HAP-1 (cell line): ENCODE measurements at regions not wholly inside any gene's neighbourhood (a gene's known extent, or its start where the extent isn't known, plus 50 kb on each side); places are given as distances from the start of the nearest gene placed in this dataset.

Experiments
- DNase-seq, 2 experiments: peaks; one replicate each; pipeline ENCODE4 v3.0.0-alpha.2; 2016 to 2020; ENCODE audit warnings: low spot score in 2 of 2
- H3K27me3 ChIP-seq: fragments of 250-450 bp; sonication (Bioruptor Pico); 2 replicates; pipeline ENCODE4 v1.5.1; 2020; ENCODE audit warnings: low read depth, mild to moderate bottlenecking, moderate library complexity
- H3K36me3 ChIP-seq: fragments of 250-450 bp; sonication (Bioruptor Pico); replicated peaks from 2 replicates; pipeline ENCODE4 v1.5.1; 2020; ENCODE audit warnings: mild to moderate bottlenecking
- H3K4me1 ChIP-seq: fragments of 250-450 bp; sonication (Bioruptor Pico); 2 replicates; pipeline ENCODE4 v1.5.1; 2020; ENCODE audit warnings: mild to moderate bottlenecking
- H3K4me3 ChIP-seq: fragments of 250-450 bp; sonication (Bioruptor Pico); 2 replicates; pipeline ENCODE4 v1.5.1; 2020; ENCODE audit warnings: mild to moderate bottlenecking, moderate library complexity
- H3K9me3 ChIP-seq: fragments of 250-450 bp; sonication (Bioruptor Pico); 2 replicates; pipeline ENCODE4 v1.5.1; 2020; ENCODE audit warnings: mild to moderate bottlenecking, moderate library complexity
- in situ Hi-C: fragments of 300-500 bp; cut with MboI; formaldehyde crosslinking; loops from 3 replicates; pipeline ENCODE4 v1.14.3; 2020; ENCODE audit warnings: low sequenced_read_pairs, inconsistent platforms, mixed read lengths

GRCh38 chr6:19454721-19455392 lies 382.3 kb upstream of the ID4 start:
- H3K27me3 ChIP-seq: no peaks in the 10 kb centered on the region
- no peak overlapping the region for H3K4me3 ChIP-seq
- no peaks in the 10 kb centered on the region for H3K4me1 ChIP-seq
- no peaks in the 10 kb centered on the region for H3K36me3 ChIP-seq
- in situ Hi-C loops: no loop called here
- no peaks in the 10 kb centered on the region for H3K9me3 ChIP-seq
- no peak for DNase-seq

GRCh38 chr6:19463250-19463649 lies 373.9 kb upstream of the ID4 start:
- in situ Hi-C loops: no loop called here
- no peaks in the 10 kb centered on the region for H3K27me3 ChIP-seq
- H3K4me1 ChIP-seq: no peaks in the 10 kb centered on the region
- no peak for DNase-seq
- H3K36me3 ChIP-seq: no peaks in the 10 kb centered on the region
- H3K4me3 ChIP-seq: no peak overlapping the region
- H3K9me3 ChIP-seq: no peaks in the 10 kb centered on the region

DNA sequence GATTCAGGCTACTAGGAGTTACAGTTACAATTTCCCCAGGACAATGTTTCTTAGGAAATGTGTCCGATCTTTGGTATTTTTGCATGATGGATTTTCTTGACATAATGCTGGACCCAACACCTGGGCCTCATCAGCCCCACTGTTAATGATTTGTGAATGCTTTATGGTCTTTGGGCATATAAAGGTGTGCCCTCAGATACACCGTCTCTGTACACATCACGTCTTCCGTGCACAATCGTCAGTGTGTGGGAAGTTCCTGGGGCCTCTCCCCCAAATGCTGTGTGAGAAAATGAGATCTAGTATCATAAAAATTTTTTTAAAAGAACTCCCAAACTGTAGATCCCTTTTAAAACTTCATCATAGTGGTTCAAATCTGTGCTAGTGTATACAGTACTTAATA lies 373.2 kb upstream of the ID4 start:
- in situ Hi-C loops: no loop called here
- DNase-seq: no peak

GRCh38 chr6:19465256-19465655 lies 371.9 kb upstream of the ID4 start:
- Histone ChIP-seq H3K36me3 (no peaks in the 10 kb centered on the region), H3K4me3 (no peak overlapping the region), H3K9me3 (no peaks in the 10 kb centered on the region), H3K4me1 (no peaks in the 10 kb centered on the region), H3K27me3 (no peaks in the 10 kb centered on the region)
- in situ Hi-C loops: no loop called here
- no peak for DNase-seq

More for the DNA sequence above, 373.2 kb upstream of the ID4 start:
- no peak overlapping the region for H3K4me3 ChIP-seq
- H3K4me1 ChIP-seq: no peaks in the 10 kb centered on the region
- no peaks in the 10 kb centered on the region for H3K36me3 ChIP-seq
- no peaks in the 10 kb centered on the region for H3K27me3 ChIP-seq
- no peaks in the 10 kb centered on the region for H3K9me3 ChIP-seq

DNA sequence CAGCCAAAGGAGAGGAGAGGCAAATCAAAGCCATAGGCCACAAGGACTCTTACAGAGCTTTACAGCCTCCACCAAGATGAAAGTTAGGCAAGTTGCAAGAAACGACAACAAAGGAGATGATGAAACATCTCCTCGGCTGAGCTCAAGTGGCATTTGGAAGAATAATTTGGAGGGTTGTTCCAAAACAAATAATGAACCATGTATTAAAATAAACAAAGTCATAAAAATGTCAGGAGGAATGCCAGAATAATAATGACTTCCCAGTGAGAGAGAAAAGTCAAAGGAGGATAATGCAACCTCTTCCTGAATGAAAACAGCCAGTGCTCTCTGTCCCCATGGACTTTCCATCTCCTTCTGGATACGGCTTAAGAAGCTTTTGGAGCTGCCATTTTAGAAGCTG lies 371.4 kb upstream of the ID4 start:
- H3K9me3 ChIP-seq: no peaks in the 10 kb centered on the region
- DNase-seq: no peak
- H3K4me3 ChIP-seq: no peak overlapping the region
- no peaks in the 10 kb centered on the region for H3K27me3 ChIP-seq
- no peaks in the 10 kb centered on the region for H3K36me3 ChIP-seq
- in situ Hi-C loops: no loop called here
- H3K4me1 ChIP-seq: no peaks in the 10 kb centered on the region

GRCh38 chr6:19470333-19470732 lies 366.8 kb upstream of the ID4 start:
- Histone ChIP-seq H3K4me3 (no peak overlapping the region), H3K36me3 (no peaks in the 10 kb centered on the region), H3K9me3 (no peaks in the 10 kb centered on the region), H3K27me3 (no peaks in the 10 kb centered on the region), H3K4me1 (no peaks in the 10 kb centered on the region)
- in situ Hi-C loops: no loop called here
- no peak for DNase-seq

GRCh38 chr6:19472153-19472552 lies 365.0 kb upstream of the ID4 start:
- in situ Hi-C loops: no loop called here
- no peak for DNase-seq

GRCh38 chr6:19472850-19473249 lies 364.3 kb upstream of the ID4 start:
- Histone ChIP-seq H3K4me1 (no peaks in the 10 kb centered on the region), H3K36me3 (no peaks in the 10 kb centered on the region), H3K9me3 (no peaks in the 10 kb centered on the region), H3K27me3 (no peaks in the 10 kb centered on the region), H3K4me3 (no peak overlapping the region)
- in situ Hi-C loops: no loop called here
- peak in 1 of 2 experiments; percentile 15 for DNase-seq

More at GRCh38 chr6:19472153-19472552, 365.0 kb upstream of the ID4 start:
- H3K36me3 ChIP-seq: no peaks in the 10 kb centered on the region
- no peaks in the 10 kb centered on the region for H3K4me1 ChIP-seq
- no peaks in the 10 kb centered on the region for H3K9me3 ChIP-seq
- H3K4me3 ChIP-seq: no peak overlapping the region
- H3K27me3 ChIP-seq: no peaks in the 10 kb centered on the region

DNA sequence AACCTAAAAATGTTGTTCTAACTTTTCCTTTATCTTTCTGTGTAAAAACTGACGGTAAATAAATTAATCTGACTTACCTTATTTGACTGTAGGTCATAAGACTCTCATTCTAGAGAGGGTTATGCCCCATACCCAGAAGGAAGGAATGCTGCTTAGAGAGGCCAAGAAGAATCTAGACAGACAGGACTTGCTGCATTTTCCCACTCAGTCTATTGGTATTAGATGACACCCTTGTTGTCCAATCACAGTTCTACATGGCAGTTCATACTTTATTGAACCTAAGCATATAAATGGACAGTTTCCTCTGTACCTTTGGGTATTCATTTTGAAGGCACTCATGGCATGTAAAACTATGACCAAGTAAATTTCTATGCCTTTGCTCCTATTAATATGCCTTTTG lies 359.6 kb upstream of the ID4 start:
- Histone ChIP-seq H3K9me3 (no peaks in the 10 kb centered on the region), H3K4me3 (no peak overlapping the region), H3K27me3 (no peaks in the 10 kb centered on the region), H3K4me1 (no peaks in the 10 kb centered on the region), H3K36me3 (no peaks in the 10 kb centered on the region)
- in situ Hi-C loops: no loop called here
- DNase-seq: no peak

DNA sequence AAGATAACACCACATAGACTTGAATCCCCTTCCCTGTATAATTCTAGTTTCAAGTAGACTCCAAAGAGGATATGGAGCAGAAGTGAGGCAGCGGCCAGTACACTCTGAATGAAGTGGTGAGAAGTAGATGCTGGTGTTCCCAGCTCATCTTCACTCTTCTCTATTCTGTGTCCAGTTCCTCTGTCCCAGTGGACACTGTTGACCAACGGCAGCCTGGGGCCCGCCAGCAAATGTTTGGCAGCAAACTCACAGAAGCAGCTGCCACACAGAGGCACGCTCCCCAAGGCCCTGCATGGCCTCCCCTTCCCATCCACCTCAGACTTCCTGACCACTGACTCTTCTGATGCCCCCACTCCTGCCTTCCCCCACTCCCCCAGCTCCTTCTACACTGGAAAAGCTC lies 358.9 kb upstream of the ID4 start:
- in situ Hi-C loops: no loop called here
- DNase-seq: no peak
- no peaks in the 10 kb centered on the region for H3K27me3 ChIP-seq
- H3K9me3 ChIP-seq: no peaks in the 10 kb centered on the region
- H3K36me3 ChIP-seq: no peaks in the 10 kb centered on the region
- no peaks in the 10 kb centered on the region for H3K4me1 ChIP-seq
- H3K4me3 ChIP-seq: no peak overlapping the region

- H3K9me3 ChIP-seq: no peaks in the 10 kb centered on the region
- H3K4me1 ChIP-seq: no peaks in the 10 kb centered on the region
- DNase-seq: no peak
- in situ Hi-C loops: no loop called here
- H3K4me3 ChIP-seq: no peak overlapping the region
- H3K36me3 ChIP-seq: no peaks in the 10 kb centered on the region
- no peaks in the 10 kb centered on the region for H3K27me3 ChIP-seq
Measured at GRCh38 chr6:19478992-19479391, 358.2 kb upstream of the ID4 start.

GRCh38 chr6:19479551-19479950 lies 357.6 kb upstream of the ID4 start:
- H3K27me3 ChIP-seq: no peaks in the 10 kb centered on the region
- no peaks in the 10 kb centered on the region for H3K9me3 ChIP-seq
- DNase-seq: no peak
- no peaks in the 10 kb centered on the region for H3K36me3 ChIP-seq
- in situ Hi-C loops: no loop called here
- H3K4me1 ChIP-seq: no peaks in the 10 kb centered on the region
- H3K4me3 ChIP-seq: no peak overlapping the region

DNA sequence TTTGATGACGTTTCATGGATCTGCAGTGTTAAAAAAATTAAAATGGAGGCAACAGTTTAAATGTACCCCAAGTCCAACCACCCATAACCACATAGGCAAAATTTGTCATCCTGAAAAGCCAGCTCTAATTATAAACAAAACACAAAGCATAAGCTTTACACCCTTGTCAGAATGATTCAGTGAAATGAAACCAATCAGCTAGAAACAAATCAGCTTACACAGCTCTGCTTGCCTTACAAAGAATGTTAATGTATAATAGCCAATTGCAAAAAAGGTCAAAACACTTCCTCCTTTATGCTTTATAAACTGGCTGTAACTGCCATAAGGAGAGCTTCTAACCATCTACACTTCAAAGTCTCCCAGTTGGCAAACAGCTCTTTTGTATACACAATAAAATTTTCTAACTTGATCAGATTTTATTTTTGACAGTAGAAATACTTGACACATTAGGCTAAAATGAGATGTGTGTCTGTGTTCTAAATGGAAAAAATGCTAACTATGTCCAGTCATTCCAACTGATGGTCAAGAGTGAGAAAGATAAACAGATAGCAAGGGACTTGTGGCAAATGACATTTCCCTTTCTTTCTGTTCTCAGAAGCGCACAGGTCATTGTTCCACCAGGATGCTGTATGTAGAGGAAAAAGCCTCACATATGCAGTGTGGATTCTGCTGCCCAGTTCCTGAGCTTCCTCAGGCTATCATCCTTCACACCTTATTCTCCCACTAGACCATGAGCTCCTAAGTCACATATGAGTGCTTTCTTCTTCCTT lies 344.3 kb upstream of the ID4 start:
- no peaks in the 10 kb centered on the region for H3K4me1 ChIP-seq
- H3K36me3 ChIP-seq: no peaks in the 10 kb centered on the region
- H3K9me3 ChIP-seq: no peaks in the 10 kb centered on the region
- H3K4me3 ChIP-seq: no peak overlapping the region
- no peaks in the 10 kb centered on the region for H3K27me3 ChIP-seq
- in situ Hi-C loops: no loop called here
- no peak for DNase-seq

DNA sequence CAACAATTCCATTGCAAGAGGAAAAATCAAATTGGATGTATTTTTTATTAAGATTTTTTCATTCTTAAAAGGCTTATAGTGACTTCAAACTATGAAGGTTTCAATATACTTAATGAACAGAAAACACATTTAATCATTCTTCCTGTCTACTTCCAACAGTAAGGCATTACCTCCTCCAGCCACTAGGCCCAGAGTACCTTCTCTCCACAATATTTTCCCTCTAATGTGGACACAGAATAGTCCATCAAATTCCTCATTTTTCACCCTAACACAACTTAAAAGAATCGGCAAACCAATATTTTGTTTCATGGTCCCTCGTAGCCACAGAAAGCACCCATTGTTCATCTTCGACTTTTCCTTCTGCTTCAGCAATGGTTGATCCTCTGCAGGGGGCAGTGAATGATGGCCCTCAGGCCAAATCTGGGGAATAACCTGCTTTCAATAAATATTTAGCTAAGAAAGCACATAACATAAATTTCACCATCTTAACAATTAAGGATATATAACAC lies 335.4 kb upstream of the ID4 start:
- Histone ChIP-seq H3K27me3 (no peaks in the 10 kb centered on the region), H3K4me1 (no peaks in the 10 kb centered on the region), H3K4me3 (no peak overlapping the region), H3K9me3 (no peaks in the 10 kb centered on the region; the same call in 1 of the 2 replicates), H3K36me3 (no peaks in the 10 kb centered on the region)
- no peak for DNase-seq
- in situ Hi-C loops: no loop called here
